Keratinocyte (primary cell): ENCODE measurements at regions not wholly inside any gene's neighbourhood (a gene's known extent, or its start where the extent isn't known, plus 50 kb on each side); places are given as distances from the start of the nearest gene placed in this dataset.

ENCODE experiments used
- EZH2 ChIP-seq: IDR thresholded peaks from one replicate; pipeline ENCODE4 v1.6.1; 2012; ENCODE audit warnings: inconsistent platforms, mild to moderate bottlenecking, low read length, moderate library complexity
- TF ChIP-seq, protein P1 (sequence below), 3 experiments: IDR thresholded peaks in 1 of 3; conservative IDR thresholded peaks in 1 of 3; optimal IDR thresholded peaks in 1 of 3; 2 replicates in 2 of 3; 3 replicates in 1 of 3; pipeline versions ENCODE3 to v1.5.1; 2011; ENCODE audit warnings: low read length in 3 of 3, mild to moderate bottlenecking in 3 of 3, moderate library complexity in 2 of 3, control low read depth in 1 of 3, inconsistent platforms in 1 of 3; ENCODE audit not compliant: insufficient read depth in 2 of 3; ENCODE audit errors: extremely low read depth in 1 of 3

DNA sequence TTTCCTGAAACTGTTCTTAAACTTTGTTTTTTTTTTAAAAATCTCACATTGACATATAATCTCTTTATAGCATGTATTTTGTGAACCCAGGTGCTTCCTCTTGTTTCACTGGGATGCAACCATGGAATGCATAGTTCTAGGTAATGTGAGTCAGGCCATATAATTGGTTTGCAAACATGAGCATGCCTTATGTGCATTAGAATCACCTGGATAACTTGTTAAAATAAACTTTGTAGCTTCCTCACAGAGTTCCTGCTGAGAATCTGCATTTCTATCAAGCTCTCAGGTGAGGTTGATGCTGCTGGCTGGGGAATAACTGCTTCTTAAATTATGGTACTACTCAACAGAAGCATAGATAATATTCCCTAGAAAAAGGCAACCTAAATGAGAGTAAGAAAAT is 940.3 kb upstream of the LCORL start:
- TF ChIP-seq, protein P1, sequence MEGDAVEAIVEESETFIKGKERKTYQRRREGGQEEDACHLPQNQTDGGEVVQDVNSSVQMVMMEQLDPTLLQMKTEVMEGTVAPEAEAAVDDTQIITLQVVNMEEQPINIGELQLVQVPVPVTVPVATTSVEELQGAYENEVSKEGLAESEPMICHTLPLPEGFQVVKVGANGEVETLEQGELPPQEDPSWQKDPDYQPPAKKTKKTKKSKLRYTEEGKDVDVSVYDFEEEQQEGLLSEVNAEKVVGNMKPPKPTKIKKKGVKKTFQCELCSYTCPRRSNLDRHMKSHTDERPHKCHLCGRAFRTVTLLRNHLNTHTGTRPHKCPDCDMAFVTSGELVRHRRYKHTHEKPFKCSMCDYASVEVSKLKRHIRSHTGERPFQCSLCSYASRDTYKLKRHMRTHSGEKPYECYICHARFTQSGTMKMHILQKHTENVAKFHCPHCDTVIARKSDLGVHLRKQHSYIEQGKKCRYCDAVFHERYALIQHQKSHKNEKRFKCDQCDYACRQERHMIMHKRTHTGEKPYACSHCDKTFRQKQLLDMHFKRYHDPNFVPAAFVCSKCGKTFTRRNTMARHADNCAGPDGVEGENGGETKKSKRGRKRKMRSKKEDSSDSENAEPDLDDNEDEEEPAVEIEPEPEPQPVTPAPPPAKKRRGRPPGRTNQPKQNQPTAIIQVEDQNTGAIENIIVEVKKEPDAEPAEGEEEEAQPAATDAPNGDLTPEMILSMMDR (optimal IDR thresholded peaks at IDR 0.05 in 1 of 3, IDR thresholded peaks at IDR 0.05 in 1 of 3, conservative IDR thresholded peaks at IDR 0.05 in 1 of 3; ENCODE audit: extremely low read depth in 1 of 3, insufficient read depth in 2 of 3, low read length in 3 of 3): no peak
- no peak for TF ChIP-seq EZH2
